ENCODE measurements at regions not wholly inside any gene's neighbourhood (a gene's known extent, or its start where the extent isn't known, plus 50 kb on each side); places are given as distances from the start of the nearest gene placed in this dataset.
"Not testable (repeated sequence)": the region's sequence is repeated elsewhere in the genome, so short reads cannot be mapped to it uniquely, and the experiment has no call there.

- not testable (repeated sequence) for TF ChIP-seq CTCF (IDR thresholded peaks at IDR 0.05); ZFX (IDR thresholded peaks at IDR 0.05; ENCODE audit: borderline replicate concordance)
Observed at GRCh38 chr13:18577103-18577502, 604.5 kb downstream of the TUBA3C start.

Measured in 22Rv1 (cell line).